HG02840 (cell line): ENCODE measurements at regions not wholly inside any gene's neighbourhood (a gene's known extent, or its start where the extent isn't known, plus 50 kb on each side); places are given as distances from the start of the nearest gene placed in this dataset.

Experiments used
- ATAC-seq: cut with Tn5 transposase; IDR thresholded peaks from one replicate; pipeline ENCODE4 v1.9.1; 2021; ENCODE audit warnings: mild to moderate bottlenecking, moderate library complexity, moderate number of reproducible peaks; ENCODE audit not compliant: unreplicated experiment, low FRiP score

GRCh38 chr5:32981061-32981460 is 269.9 kb downstream of the NPR3 start:
- no peak for ATAC-seq

DNA sequence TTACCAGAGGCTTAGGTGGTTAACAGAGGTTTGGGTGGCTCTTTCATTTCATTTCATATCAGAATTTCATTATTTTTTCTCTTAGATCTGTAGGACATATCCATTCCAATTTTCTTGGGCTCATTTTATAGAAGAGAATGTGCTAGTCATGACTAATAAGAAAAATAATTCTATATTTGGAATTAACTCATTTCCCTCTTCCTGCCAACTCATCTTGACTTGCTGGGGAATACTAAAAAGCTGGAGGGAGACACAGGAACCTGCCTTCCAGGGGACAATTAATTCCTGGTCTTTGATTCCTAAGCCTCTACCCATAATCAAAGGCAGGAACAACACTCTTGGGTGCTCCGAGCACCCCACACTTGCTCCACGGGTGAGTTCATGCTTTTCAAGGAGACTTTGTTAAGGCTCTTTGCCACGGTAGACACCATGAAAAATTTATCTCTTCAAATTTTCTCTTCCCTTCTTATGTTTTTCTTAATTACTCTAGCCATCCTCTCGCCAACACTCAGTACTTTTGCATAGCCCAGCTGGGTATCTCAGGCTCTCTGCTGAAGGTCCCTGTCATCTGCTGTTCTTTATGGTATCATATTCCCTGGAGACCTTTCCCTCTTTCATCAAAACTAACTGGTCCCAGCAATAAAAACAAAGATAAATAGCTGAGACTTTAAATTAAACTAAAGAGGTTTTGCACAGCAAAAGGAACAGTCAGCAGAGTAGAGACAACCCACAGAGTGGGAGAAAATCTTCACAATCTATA is 273.9 kb downstream of the NPR3 start:
- no peak for ATAC-seq

DNA sequence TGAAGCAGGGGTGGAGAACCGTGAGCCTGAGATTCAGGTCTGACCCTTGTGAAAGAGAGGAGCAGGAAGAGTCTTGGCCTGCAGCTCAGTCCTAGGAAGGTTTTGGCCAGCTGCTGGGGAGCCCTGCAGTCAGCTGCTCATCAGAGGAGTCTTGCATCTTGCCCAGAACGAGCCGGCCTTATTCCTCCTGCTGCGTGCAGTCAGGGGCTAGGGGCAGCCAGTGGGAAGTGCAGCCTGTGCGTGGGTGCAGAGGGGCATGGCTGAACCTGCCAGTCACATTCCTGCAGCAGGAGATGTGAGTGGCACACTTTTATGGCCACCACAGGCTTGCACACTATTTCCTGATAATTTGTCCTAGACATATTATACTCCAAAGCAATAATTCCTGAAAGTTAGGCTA is 278.7 kb downstream of the NPR3 start:
- ATAC-seq, result no peak

GRCh38 chr5:32990593-32991420 is 279.7 kb downstream of the NPR3 start:
- no peak for ATAC-seq

DNA sequence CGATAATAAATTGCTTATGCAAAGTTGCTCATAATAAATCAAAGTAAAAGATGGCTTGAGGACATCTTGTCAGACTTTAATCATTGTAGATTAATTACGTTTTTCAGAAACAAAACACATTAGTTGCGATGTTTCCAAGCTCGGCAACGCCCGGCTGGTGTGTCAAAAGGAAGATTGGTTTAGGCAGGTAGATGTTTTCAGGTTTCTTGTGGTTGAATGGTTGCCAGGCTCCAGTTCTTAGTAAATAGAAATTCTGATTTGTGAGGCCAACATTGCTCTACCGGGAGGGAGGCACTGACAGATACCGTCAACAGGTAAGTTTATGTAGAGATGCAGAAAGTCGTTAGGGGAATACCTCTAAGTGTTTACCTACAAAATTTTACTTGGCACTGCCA is 280.3 kb downstream of the NPR3 start:
- ATAC-seq, result no peak

DNA sequence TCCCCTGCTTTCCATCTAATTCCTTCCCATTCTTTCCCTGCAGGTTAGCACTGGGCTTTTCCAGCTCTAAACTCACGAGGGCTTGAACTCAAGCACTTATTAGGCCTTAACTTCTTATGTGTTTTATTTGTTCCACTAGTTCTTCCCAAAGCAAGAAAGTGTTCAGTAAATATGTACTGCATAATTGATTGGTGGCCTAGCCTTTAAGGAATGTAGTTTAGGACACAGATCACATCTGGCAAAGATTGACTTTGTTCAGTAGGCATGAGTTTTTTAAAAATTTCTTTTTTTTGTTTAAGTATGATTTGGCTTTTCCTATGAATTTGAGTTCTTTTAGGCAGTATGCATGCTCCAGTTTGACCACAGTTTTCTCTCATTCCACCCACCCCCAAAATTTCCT is 285.2 kb downstream of the NPR3 start:
- ATAC-seq, result no peak

- ATAC-seq, result no peak
These were observed 297.8 kb downstream of the NPR3 start for GRCh38 chr5:33008751-33009418.

DNA sequence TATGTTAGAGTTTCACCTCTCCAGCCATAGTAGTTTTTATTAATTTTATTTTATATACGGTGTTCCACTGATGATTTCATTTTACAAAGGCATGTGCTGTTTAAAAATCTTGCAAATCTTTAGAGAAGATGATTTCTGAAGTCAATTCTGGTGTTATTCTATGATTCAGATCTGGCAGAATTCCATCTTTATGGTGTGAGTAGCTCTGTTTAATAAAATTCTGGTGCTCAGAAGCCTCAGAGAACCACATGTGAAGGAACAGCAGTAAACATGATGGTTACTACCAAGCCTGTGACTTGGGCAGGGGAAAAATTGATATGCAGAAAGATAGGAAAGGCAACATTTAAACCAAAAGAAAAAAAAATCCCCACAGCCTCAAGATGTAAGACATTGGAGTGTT is 299.7 kb downstream of the NPR3 start:
- no peak for ATAC-seq

DNA sequence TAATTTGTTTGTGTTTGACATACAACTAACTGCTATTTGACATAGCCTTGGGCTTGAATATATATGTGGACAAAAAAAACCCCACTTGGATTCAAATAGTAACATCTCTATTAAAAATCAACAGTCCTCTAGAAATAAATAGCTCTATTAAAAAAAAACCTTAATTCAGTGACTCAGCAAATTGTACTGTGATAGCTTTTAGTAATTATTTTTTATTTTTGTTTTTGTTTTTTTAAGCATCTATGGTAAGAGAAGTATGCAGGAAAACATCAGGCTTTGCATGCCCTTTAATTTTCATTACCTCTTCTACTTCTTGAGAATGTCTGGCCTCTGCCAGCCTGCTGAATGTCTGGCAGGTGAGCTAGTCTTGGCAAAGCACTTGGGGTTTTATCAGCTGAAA is 300.7 kb downstream of the NPR3 start:
- ATAC-seq, result no peak

- no peak for ATAC-seq
These were observed 312.5 kb downstream of the NPR3 start for GRCh38 chr5:33023649-33024048.

- no peak for ATAC-seq
These were observed 321.4 kb downstream of the NPR3 start for GRCh38 chr5:33032271-33033070.

DNA sequence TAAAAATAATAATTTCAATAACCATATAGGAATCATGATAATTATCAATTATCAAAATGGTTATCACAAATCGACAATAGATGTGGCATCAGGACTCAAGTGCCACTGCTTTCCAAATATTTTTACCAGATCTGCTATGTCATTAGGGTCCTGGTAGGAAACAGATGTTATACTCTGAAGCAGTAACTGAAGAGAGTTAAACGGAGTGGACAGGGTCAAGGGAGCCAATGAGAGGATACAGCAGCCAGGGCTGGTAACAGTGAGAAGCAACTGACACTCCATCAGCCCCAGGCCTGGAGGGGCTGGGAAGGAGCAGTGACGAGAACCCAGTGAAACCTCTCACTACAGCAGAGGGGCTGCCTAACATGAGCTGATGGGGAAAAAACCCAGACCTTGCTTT is 322.4 kb downstream of the NPR3 start:
- ATAC-seq, result no peak

GRCh38 chr5:33034777-33035176 is 323.7 kb downstream of the NPR3 start:
- no peak for ATAC-seq

DNA sequence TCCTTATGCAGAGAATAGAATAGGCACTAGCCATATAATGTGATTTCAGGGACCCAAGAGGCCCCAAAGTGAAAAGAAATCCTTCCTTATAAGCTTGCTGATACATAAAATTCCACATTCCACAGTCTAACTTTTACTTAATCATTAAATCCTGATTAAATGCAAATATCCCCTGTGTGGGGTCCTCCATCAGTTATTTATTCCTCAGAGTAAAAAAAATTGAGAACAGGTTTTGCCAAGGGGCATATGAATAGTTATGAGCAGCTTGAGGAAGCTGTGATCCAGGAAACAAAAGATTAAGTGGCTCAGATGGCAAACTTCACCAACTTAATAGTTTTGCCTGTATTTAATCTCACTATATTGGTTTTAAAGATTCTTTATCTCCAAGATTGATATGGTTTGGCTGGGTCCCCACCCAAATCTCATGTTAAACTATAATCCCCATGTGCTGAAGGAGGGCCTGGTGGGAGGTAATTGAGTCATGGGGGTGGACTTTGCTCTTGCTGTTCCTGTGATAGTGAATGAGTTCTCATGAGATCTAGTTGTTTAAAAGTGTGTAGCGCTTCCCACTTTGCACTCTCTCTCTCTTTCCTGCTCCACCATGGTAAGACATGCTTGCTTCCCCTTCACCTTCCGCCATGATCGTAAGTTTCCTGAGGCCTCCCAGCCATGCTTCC is 324.9 kb downstream of the NPR3 start:
- ATAC-seq, result no peak

- ATAC-seq, result no peak
These were observed 326.0 kb downstream of the NPR3 start for GRCh38 chr5:33037076-33037475.

GRCh38 chr5:33041586-33041985 is 330.5 kb downstream of the NPR3 start:
- ATAC-seq, result no peak

GRCh38 chr5:33043343-33043997 is 332.3 kb downstream of the NPR3 start:
- no peak for ATAC-seq

DNA sequence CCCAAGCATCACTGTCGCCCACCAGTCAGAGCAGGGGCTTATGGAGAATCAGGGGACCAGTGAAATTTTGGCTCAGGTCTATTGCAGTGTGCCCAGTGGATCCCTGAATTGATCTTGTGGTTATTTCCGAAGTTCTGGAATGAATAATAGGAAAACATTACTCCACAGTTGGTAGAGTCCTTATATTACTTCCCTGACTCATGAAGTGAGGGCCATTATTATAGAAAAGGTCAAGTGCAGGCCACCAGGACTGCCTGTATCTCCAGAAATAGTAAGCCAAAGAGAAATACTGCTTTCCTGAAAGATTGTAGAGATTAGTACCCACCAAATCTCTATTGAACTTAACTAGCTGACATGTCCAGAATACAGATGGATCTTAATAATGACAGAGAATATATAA is 335.0 kb downstream of the NPR3 start:
- no peak for ATAC-seq

DNA sequence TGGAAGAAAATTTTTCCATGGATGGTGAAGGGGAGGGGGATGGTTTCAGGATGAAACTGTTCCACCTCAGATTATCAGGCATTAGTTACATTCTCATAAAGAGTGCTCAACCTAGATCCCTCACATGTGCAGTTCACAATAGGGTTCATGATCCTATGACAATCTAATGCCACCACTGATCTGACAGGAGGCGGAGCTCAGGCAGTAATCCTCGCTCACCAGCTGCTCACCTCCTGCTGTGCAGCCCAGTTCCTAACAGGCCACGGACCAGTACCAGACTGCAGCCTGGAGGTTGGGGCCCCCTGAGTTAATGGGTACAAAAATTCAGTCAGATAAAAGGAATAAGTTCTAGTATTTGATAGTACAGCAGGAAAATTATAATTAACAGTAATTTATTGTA is 337.2 kb downstream of the NPR3 start:
- no peak for ATAC-seq

DNA sequence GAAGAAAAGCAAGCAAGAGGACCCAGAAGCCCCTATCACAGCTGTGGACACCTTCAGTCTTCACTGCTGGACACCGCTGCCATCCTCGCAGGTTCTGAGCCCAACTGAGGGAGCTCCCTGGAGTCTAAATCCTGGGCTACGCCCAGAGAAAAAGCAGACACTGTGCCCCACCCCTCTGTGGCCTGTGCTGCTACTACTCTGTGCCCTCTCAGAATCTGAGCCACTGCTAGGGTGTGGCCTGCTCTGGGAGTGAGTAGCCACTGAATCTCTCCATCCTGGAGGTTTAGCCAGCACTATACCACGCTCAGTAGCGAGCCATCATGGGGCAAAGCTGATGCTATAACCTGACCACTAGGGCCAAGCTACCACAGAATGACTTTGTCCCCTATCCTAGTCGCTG is 338.2 kb downstream of the NPR3 start:
- no peak for ATAC-seq
